MM.1S (cell line): ENCODE measurements at regions not wholly inside any gene's neighbourhood (a gene's known extent, or its start where the extent isn't known, plus 50 kb on each side); places are given as distances from the start of the nearest gene placed in this dataset.

Experiments used
- DNase-seq: peaks from one replicate; pipeline ENCODE4 v3.0.0-alpha.2; 2015
- H2AFZ ChIP-seq: fragments of 300-600 bp; sonication (generic); 2 replicates; pipeline ENCODE4 v1.6.0; 2016; ENCODE audit warnings: antibody characterized with exemption, low read length
- H3F3A ChIP-seq: fragments of 300-600 bp; sonication (generic); 2 replicates; pipeline ENCODE4 v1.6.1; 2016; ENCODE audit warnings: mild to moderate bottlenecking, antibody characterized with exemption, low read length, moderate library complexity, mixed read lengths; ENCODE audit not compliant: insufficient read depth
- H3K27ac ChIP-seq: fragments of 300-600 bp; sonication (generic); 2 replicates; pipeline ENCODE4 v1.5.1; 2016; ENCODE audit warnings: mild to moderate bottlenecking, low read length
- H3K27me3 ChIP-seq: fragments of 300-600 bp; sonication (generic); replicated peaks from 2 replicates; pipeline ENCODE4 v1.6.0; 2016; ENCODE audit warnings: low read length; ENCODE audit not compliant: insufficient read depth
- H3K36me3 ChIP-seq: fragments of 300-600 bp; sonication (generic); replicated peaks from 2 replicates; pipeline ENCODE4 v1.6.1; 2016; ENCODE audit warnings: mild to moderate bottlenecking, low read length, mixed read lengths; ENCODE audit not compliant: insufficient read depth
- H3K4me1 ChIP-seq: fragments of 300-600 bp; sonication (generic); 2 replicates; pipeline ENCODE4 v1.6.1; 2016; ENCODE audit warnings: low read length, mixed read lengths
- H3K4me2 ChIP-seq: fragments of 300-600 bp; sonication (generic); 2 replicates; pipeline ENCODE4 v1.6.0; 2016; ENCODE audit warnings: low read depth, low read length
- H3K4me3 ChIP-seq: fragments of 300-600 bp; sonication (generic); 2 replicates; pipeline ENCODE4 v1.5.1; 2016; ENCODE audit warnings: low read length, mixed read lengths
- H3K79me2 ChIP-seq: fragments of 300-600 bp; sonication (generic); 2 replicates; pipeline ENCODE4 v1.6.1; 2016; ENCODE audit warnings: mixed run types, low read length, mixed read lengths
- H3K9ac ChIP-seq: fragments of 300-600 bp; sonication (generic); 2 replicates; pipeline ENCODE4 v1.6.1; 2016; ENCODE audit warnings: low read length, mixed read lengths
- H3K9me2 ChIP-seq: fragments of 300-600 bp; sonication (generic); replicated peaks from 2 replicates; pipeline ENCODE4 v1.6.1; 2016; ENCODE audit warnings: mild to moderate bottlenecking, low read length, mixed read lengths; ENCODE audit not compliant: insufficient read depth
- H3K9me3 ChIP-seq: fragments of 300-600 bp; sonication (generic); replicated peaks from 2 replicates; pipeline ENCODE4 v1.6.1; 2016; ENCODE audit warnings: mild to moderate bottlenecking, low read length, mixed read lengths; ENCODE audit not compliant: insufficient read depth
- H4K20me1 ChIP-seq: fragments of 300-600 bp; sonication (generic); 2 replicates; pipeline ENCODE4 v1.6.1; 2016; ENCODE audit warnings: mild to moderate bottlenecking, low read length, moderate library complexity, mixed read lengths; ENCODE audit not compliant: insufficient read depth
- EZH2 ChIP-seq: fragments of 300-600 bp; sonication (generic); optimal IDR thresholded peaks from 2 replicates; pipeline ENCODE3; 2017; ENCODE audit warnings: low read depth, mild to moderate bottlenecking, antibody characterized with exemption, low read length, mixed read lengths
- EZH2phosphoT487 ChIP-seq: fragments of 300-600 bp; sonication (generic); IDR thresholded peaks from 2 replicates; pipeline ENCODE4 v1.6.1; 2018; ENCODE audit warnings: antibody characterized with exemption, low read length
- TF ChIP-seq, protein P1 (sequence below): fragments of 300-600 bp; sonication (generic); IDR thresholded peaks from 2 replicates; pipeline ENCODE4 v1.5.1; 2016; ENCODE audit warnings: antibody characterized with exemption, low read length, mixed read lengths

DNA sequence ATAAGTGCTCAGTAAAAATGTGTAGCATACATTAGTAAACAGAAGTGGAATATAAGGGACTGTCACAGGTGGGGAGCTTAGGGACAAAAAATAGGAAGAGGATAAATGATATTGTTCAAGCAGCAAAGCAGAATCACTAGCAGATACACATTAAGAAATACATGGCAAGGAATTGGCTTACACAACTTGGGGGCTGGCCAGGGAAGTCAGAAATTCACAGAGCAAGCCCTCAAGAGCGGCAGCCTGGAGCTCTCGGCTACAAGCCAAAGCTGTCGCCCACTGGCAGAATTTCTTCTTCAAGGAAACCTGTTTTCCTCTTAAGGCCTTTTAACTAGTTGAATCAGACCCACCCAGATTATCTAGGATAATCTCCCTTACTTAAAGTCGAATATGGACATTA is 73.0 kb upstream of the SMIM23 start:
- Histone ChIP-seq H2AFZ (no peak overlapping the region), H3K9ac (no peak overlapping the region), H4K20me1 (no peaks in the 10 kb centered on the region), H3K27ac (no peak overlapping the region), H3K27me3 (no peaks in the 10 kb centered on the region), H3K9me2 (no peaks in the 10 kb centered on the region), H3K36me3 (no peaks in the 10 kb centered on the region), H3K79me2 (no peaks in the 10 kb centered on the region), H3F3A (no peaks in the 10 kb centered on the region), H3K4me3 (no peak overlapping the region), H3K9me3 (no peaks in the 10 kb centered on the region), H3K4me2 (no peak overlapping the region), H3K4me1 (no peaks in the 10 kb centered on the region)
- TF ChIP-seq EZH2phosphoT487 = no peak
- TF ChIP-seq EZH2 = no peak
- TF ChIP-seq, protein P1, sequence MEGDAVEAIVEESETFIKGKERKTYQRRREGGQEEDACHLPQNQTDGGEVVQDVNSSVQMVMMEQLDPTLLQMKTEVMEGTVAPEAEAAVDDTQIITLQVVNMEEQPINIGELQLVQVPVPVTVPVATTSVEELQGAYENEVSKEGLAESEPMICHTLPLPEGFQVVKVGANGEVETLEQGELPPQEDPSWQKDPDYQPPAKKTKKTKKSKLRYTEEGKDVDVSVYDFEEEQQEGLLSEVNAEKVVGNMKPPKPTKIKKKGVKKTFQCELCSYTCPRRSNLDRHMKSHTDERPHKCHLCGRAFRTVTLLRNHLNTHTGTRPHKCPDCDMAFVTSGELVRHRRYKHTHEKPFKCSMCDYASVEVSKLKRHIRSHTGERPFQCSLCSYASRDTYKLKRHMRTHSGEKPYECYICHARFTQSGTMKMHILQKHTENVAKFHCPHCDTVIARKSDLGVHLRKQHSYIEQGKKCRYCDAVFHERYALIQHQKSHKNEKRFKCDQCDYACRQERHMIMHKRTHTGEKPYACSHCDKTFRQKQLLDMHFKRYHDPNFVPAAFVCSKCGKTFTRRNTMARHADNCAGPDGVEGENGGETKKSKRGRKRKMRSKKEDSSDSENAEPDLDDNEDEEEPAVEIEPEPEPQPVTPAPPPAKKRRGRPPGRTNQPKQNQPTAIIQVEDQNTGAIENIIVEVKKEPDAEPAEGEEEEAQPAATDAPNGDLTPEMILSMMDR = no peak
- no peak for DNase-seq

GRCh38 chr5:171713152-171713551 is 72.5 kb upstream of the SMIM23 start:
- Histone ChIP-seq H3K9me2 (no peaks in the 10 kb centered on the region), H3K9ac (no peak overlapping the region), H3K4me1 (no peaks in the 10 kb centered on the region), H3K27ac (no peak overlapping the region), H3F3A (no peaks in the 10 kb centered on the region), H3K4me2 (no peak overlapping the region), H3K79me2 (no peaks in the 10 kb centered on the region), H3K36me3 (no peaks in the 10 kb centered on the region), H4K20me1 (no peaks in the 10 kb centered on the region), H2AFZ (no peak overlapping the region), H3K9me3 (no peaks in the 10 kb centered on the region), H3K4me3 (no peak overlapping the region), H3K27me3 (no peaks in the 10 kb centered on the region)
- TF ChIP-seq EZH2phosphoT487 (no peak), EZH2 (no peak)
- TF ChIP-seq, protein P1 = no peak
- no peak for DNase-seq

GRCh38 chr5:171714261-171714660 is 71.4 kb upstream of the SMIM23 start:
- TF ChIP-seq, protein P1 = no peak
- no peak for TF ChIP-seq EZH2phosphoT487
- TF ChIP-seq EZH2 = no peak
- no peaks in the 10 kb centered on the region for H3K27me3 ChIP-seq
- H3K27ac ChIP-seq = no peak overlapping the region
- no peaks in the 10 kb centered on the region for H3K9me3 ChIP-seq
- DNase-seq = no peak
- no peak overlapping the region for H3K4me3 ChIP-seq
- H3F3A ChIP-seq = no peaks in the 10 kb centered on the region
- H3K79me2 ChIP-seq = no peaks in the 10 kb centered on the region
- no peaks in the 10 kb centered on the region for H4K20me1 ChIP-seq
- H3K9me2 ChIP-seq = no peaks in the 10 kb centered on the region
- no peaks in the 10 kb centered on the region for H3K4me1 ChIP-seq
- H3K4me2 ChIP-seq = no peak overlapping the region
- no peak overlapping the region for H2AFZ ChIP-seq
- H3K9ac ChIP-seq = no peak overlapping the region
- H3K36me3 ChIP-seq = no peaks in the 10 kb centered on the region
